ENCODE measurements at regions not wholly inside any gene's neighbourhood (a gene's known extent, or its start where the extent isn't known, plus 50 kb on each side); places are given as distances from the start of the nearest gene placed in this dataset.

DNA sequence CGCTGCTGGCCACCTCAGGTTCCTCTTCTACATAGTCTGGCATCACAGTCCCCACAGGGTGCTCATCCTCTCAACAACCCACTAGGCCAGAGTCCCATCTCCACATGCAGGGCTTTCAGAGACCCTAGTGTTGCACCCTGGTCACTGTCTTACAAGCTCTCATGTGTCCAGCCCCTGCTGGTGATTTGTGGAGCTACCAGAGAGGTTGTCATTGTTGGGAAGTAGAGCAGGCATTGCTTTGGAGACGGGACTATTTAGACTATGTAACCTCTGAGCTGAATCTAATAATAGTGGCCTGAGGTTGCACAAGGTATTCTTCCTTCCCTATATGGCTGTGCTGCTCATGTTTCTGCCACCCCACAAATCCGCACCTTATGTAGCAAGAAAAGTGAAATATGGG, 135.3 kb upstream of the VWC2 start:
- H3K9me3 ChIP-seq (ENCODE audit: control insufficient read depth in 4 of 4, low read length in 3 of 4), result no peaks in the 10 kb centered on the region
- TF ChIP-seq TAF1 (conservative IDR thresholded peaks at IDR 0.05), result no peak
- TF ChIP-seq, protein P1, sequence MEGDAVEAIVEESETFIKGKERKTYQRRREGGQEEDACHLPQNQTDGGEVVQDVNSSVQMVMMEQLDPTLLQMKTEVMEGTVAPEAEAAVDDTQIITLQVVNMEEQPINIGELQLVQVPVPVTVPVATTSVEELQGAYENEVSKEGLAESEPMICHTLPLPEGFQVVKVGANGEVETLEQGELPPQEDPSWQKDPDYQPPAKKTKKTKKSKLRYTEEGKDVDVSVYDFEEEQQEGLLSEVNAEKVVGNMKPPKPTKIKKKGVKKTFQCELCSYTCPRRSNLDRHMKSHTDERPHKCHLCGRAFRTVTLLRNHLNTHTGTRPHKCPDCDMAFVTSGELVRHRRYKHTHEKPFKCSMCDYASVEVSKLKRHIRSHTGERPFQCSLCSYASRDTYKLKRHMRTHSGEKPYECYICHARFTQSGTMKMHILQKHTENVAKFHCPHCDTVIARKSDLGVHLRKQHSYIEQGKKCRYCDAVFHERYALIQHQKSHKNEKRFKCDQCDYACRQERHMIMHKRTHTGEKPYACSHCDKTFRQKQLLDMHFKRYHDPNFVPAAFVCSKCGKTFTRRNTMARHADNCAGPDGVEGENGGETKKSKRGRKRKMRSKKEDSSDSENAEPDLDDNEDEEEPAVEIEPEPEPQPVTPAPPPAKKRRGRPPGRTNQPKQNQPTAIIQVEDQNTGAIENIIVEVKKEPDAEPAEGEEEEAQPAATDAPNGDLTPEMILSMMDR (IDR thresholded peaks at IDR 0.05; ENCODE audit: low read depth, low read length, missing input control), result no peak
- TF ChIP-seq FOXA1 (IDR thresholded peaks at IDR 0.05), result no peak
- no peak for TF ChIP-seq SP1 (IDR thresholded peaks at IDR 0.05)
- no peak for TF ChIP-seq GABPA (IDR thresholded peaks at IDR 0.05 in 1 of 2, conservative IDR thresholded peaks at IDR 0.05 in 1 of 2)
- no peak for TF ChIP-seq RXRA (IDR thresholded peaks at IDR 0.05)
- no peak for TF ChIP-seq HNF4G (IDR thresholded peaks at IDR 0.05)
- TF ChIP-seq JUND (IDR thresholded peaks at IDR 0.05), result no peak
- TF ChIP-seq, protein P2, sequence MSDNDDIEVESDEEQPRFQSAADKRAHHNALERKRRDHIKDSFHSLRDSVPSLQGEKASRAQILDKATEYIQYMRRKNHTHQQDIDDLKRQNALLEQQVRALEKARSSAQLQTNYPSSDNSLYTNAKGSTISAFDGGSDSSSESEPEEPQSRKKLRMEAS (IDR thresholded peaks at IDR 0.05), result no peak
- TF ChIP-seq RAD21 (IDR thresholded peaks at IDR 0.05), result no peak
- no peak for TF ChIP-seq ATF3 (IDR thresholded peaks at IDR 0.05)
- TF ChIP-seq FOXA2 (IDR thresholded peaks at IDR 0.05), result no peak
- H3K4me3 ChIP-seq (ENCODE audit: low read depth in 1 of 3, low read length in 3 of 3), result no peak overlapping the region
- H3K9ac ChIP-seq (ENCODE audit: low read depth in 1 of 2, low read length in 2 of 2), result no peak overlapping the region
- no peak overlapping the region for H3K27ac ChIP-seq (ENCODE audit: low read depth in 1 of 2, low read length in 2 of 2)
- no peaks in the 10 kb centered on the region for H3K36me3 ChIP-seq (ENCODE audit: control insufficient read depth in 4 of 4, insufficient read depth in 3 of 4, low read depth in 1 of 4, low read length in 3 of 4)
- H3K4me1 ChIP-seq (ENCODE audit: control insufficient read depth in 4 of 4, insufficient read depth in 4 of 4, low read length in 3 of 4), result no peaks in the 10 kb centered on the region
- H3K27me3 ChIP-seq (ENCODE audit: control insufficient read depth in 4 of 4, insufficient read depth in 4 of 4, low read length in 3 of 4), result no peaks in the 10 kb centered on the region
- 64% methylated on average over 3 of the region's 3 CpGs for whole genome bisulfite sequencing
- DNase-seq (ENCODE audit: low spot score), result no peak

- no peak for DNase-seq (ENCODE audit: low spot score)
- TF ChIP-seq FOXA1 (IDR thresholded peaks at IDR 0.05), result no peak
- TF ChIP-seq RXRA (IDR thresholded peaks at IDR 0.05), result no peak
- TF ChIP-seq FOXA2 (IDR thresholded peaks at IDR 0.05), result no peak
- TF ChIP-seq YY1 (IDR thresholded peaks at IDR 0.05), result no peak
- no peak for TF ChIP-seq ATF3 (IDR thresholded peaks at IDR 0.05)
- TF ChIP-seq HNF4A (conservative IDR thresholded peaks at IDR 0.05), result no peak
- TF ChIP-seq GABPA (IDR thresholded peaks at IDR 0.05 in 1 of 2, conservative IDR thresholded peaks at IDR 0.05 in 1 of 2), result no peak
- TF ChIP-seq, protein P3, sequence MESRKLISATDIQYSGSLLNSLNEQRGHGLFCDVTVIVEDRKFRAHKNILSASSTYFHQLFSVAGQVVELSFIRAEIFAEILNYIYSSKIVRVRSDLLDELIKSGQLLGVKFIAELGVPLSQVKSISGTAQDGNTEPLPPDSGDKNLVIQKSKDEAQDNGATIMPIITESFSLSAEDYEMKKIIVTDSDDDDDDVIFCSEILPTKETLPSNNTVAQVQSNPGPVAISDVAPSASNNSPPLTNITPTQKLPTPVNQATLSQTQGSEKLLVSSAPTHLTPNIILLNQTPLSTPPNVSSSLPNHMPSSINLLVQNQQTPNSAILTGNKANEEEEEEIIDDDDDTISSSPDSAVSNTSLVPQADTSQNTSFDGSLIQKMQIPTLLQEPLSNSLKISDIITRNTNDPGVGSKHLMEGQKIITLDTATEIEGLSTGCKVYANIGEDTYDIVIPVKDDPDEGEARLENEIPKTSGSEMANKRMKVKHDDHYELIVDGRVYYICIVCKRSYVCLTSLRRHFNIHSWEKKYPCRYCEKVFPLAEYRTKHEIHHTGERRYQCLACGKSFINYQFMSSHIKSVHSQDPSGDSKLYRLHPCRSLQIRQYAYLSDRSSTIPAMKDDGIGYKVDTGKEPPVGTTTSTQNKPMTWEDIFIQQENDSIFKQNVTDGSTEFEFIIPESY (IDR thresholded peaks at IDR 0.05), result no peak
- TF ChIP-seq, protein P1 (IDR thresholded peaks at IDR 0.05; ENCODE audit: low read depth, low read length, missing input control), result no peak
- no peak for TF ChIP-seq SP1 (IDR thresholded peaks at IDR 0.05)
- no peak for TF ChIP-seq JUND (IDR thresholded peaks at IDR 0.05)
- Histone ChIP-seq H3K4me3 (ENCODE audit: low read depth in 1 of 3, low read length in 3 of 3) (no peak overlapping the region), H3K9me3 (ENCODE audit: control insufficient read depth in 4 of 4, low read length in 3 of 4) (no peaks in the 10 kb centered on the region), H3K27ac (ENCODE audit: low read depth in 1 of 2, low read length in 2 of 2) (no peak overlapping the region), H3K9ac (ENCODE audit: low read depth in 1 of 2, low read length in 2 of 2) (no peak overlapping the region), H3K27me3 (ENCODE audit: control insufficient read depth in 4 of 4, insufficient read depth in 4 of 4, low read length in 3 of 4) (no peaks in the 10 kb centered on the region), H3K4me1 (ENCODE audit: control insufficient read depth in 4 of 4, insufficient read depth in 4 of 4, low read length in 3 of 4) (no peaks in the 10 kb centered on the region), H3K36me3 (ENCODE audit: control insufficient read depth in 4 of 4, insufficient read depth in 3 of 4, low read depth in 1 of 4, low read length in 3 of 4) (no peaks in the 10 kb centered on the region)
- 34% methylated on average over 1 of the region's 1 CpG for WGBS
These were observed 134.3 kb upstream of the VWC2 start for GRCh38 chr7:49639068-49639593.

Measured in liver (tissue), 8 donors.